Hepatocyte (in vitro differentiated cells): ENCODE measurements at regions not wholly inside any gene's neighbourhood (a gene's known extent, or its start where the extent isn't known, plus 50 kb on each side); places are given as distances from the start of the nearest gene placed in this dataset.

Experiments
- EZH2 ChIP-seq: fragments of 200-600 bp; sonication (generic); IDR thresholded peaks from 2 replicates; pipeline ENCODE4 v1.6.1; 2016; ENCODE audit warnings: antibody characterized with exemption, mild to moderate bottlenecking, borderline replicate concordance
- TF ChIP-seq, protein P1 (sequence below): fragments of 200-600 bp; sonication (generic); IDR thresholded peaks from 2 replicates; pipeline ENCODE4 v1.5.1; 2016; ENCODE audit warnings: antibody characterized with exemption, mild to moderate bottlenecking; ENCODE audit not compliant: poor library complexity

DNA sequence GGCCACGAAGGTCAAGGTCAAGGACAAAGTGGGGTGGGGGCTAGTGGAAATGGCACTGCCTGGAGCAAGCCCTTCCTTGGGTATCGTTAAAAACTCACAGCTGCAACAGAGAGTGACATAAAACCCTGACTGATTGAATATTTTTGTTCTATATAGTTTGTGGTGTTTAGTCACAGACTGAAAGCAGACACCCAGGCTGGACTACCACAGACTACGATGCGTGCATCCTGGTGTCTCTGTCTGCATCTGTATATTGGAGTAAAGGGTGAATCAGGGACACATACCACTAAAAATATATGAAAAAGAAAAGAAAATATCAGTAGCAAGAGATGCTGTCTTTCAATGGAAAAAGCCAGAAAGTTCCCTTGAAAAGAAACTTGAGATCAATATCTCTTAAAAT lies 101.4 kb downstream of the KLF6 start:
- TF ChIP-seq, protein P1, sequence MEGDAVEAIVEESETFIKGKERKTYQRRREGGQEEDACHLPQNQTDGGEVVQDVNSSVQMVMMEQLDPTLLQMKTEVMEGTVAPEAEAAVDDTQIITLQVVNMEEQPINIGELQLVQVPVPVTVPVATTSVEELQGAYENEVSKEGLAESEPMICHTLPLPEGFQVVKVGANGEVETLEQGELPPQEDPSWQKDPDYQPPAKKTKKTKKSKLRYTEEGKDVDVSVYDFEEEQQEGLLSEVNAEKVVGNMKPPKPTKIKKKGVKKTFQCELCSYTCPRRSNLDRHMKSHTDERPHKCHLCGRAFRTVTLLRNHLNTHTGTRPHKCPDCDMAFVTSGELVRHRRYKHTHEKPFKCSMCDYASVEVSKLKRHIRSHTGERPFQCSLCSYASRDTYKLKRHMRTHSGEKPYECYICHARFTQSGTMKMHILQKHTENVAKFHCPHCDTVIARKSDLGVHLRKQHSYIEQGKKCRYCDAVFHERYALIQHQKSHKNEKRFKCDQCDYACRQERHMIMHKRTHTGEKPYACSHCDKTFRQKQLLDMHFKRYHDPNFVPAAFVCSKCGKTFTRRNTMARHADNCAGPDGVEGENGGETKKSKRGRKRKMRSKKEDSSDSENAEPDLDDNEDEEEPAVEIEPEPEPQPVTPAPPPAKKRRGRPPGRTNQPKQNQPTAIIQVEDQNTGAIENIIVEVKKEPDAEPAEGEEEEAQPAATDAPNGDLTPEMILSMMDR = no peak
- no peak for TF ChIP-seq EZH2
